OCI-LY1 (cell line): ENCODE measurements at regions not wholly inside any gene's neighbourhood (a gene's known extent, or its start where the extent isn't known, plus 50 kb on each side); places are given as distances from the start of the nearest gene placed in this dataset.
"Not testable (repeated sequence)": the region's sequence is repeated elsewhere in the genome, so short reads cannot be mapped to it uniquely, and the experiment has no call there.

Experiments
- H2AFZ ChIP-seq: fragments of 200-600 bp; sonication (generic), shearing (Covaris generic); 2 replicates; pipeline ENCODE4 v1.6.0; 2014; ENCODE audit warnings: antibody characterized with exemption, mild to moderate bottlenecking, low read length
- H3F3A ChIP-seq: fragments of 200-600 bp; sonication (generic), shearing (Covaris generic); 2 replicates; pipeline ENCODE4 v1.6.0; 2014; ENCODE audit warnings: mild to moderate bottlenecking, antibody characterized with exemption, low read length, moderate library complexity; ENCODE audit not compliant: insufficient read depth
- H3K27ac ChIP-seq: fragments of 200-600 bp; sonication (generic); 2 replicates; pipeline ENCODE4 v1.5.1; 2014; ENCODE audit warnings: low read length, mixed run types, mild to moderate bottlenecking, low read depth; ENCODE audit not compliant: poor library complexity, severe bottlenecking
- H3K27me3 ChIP-seq: fragments of 200-600 bp; sonication (generic); 2 replicates; pipeline ENCODE4 v1.6.0; 2014; ENCODE audit warnings: antibody characterized with exemption, mild to moderate bottlenecking, low read length, moderate library complexity; ENCODE audit not compliant: insufficient read depth
- H3K36me3 ChIP-seq: fragments of 200-600 bp; sonication (generic); 2 replicates; pipeline ENCODE4 v1.6.1; 2014; ENCODE audit warnings: mild to moderate bottlenecking, antibody characterized with exemption, low read length, moderate library complexity, mixed read lengths; ENCODE audit not compliant: insufficient read depth
- H3K4me1 ChIP-seq: fragments of 200-600 bp; sonication (generic); 2 replicates; pipeline ENCODE4 v1.5.1; 2014; ENCODE audit warnings: mild to moderate bottlenecking, low read length, moderate library complexity; ENCODE audit not compliant: insufficient read depth, severe bottlenecking
- H3K4me2 ChIP-seq: fragments of 200-600 bp; sonication (generic), shearing (Covaris generic); 2 replicates; pipeline ENCODE4 v1.6.1; 2014; ENCODE audit warnings: low read length
- H3K4me3 ChIP-seq: fragments of 200-600 bp; sonication (generic); 2 replicates; pipeline ENCODE4 v1.5.1; 2014; ENCODE audit warnings: low read length, low read depth, mild to moderate bottlenecking, mixed read lengths; ENCODE audit not compliant: poor library complexity, severe bottlenecking
- H3K79me2 ChIP-seq: fragments of 200-600 bp; shearing (Covaris generic); 2 replicates; pipeline ENCODE4 v1.6.1; 2016; ENCODE audit warnings: mixed run types, low read length, mixed read lengths; ENCODE audit not compliant: insufficient read depth
- H3K9ac ChIP-seq: fragments of 200-600 bp; sonication (generic), shearing (Covaris generic); 2 replicates; pipeline ENCODE4 v1.6.1; 2014; ENCODE audit warnings: mild to moderate bottlenecking, low read length, mixed read lengths
- H3K9me2 ChIP-seq: fragments of 200-600 bp; sonication (generic), shearing (Covaris generic); 2 replicates; pipeline ENCODE4 v1.6.1; 2014; ENCODE audit warnings: low read depth, mild to moderate bottlenecking, low read length, mixed read lengths
- H3K9me3 ChIP-seq: fragments of 200-600 bp; shearing (Covaris generic); 2 replicates; pipeline ENCODE4 v1.6.1; 2014; ENCODE audit warnings: low read length, mixed read lengths
- H4K20me1 ChIP-seq: fragments of 200-600 bp; sonication (generic), shearing (Covaris generic); 2 replicates; pipeline ENCODE4 v1.6.0; 2016; ENCODE audit warnings: mild to moderate bottlenecking, low read length; ENCODE audit not compliant: insufficient read depth
- CTCF ChIP-seq: fragments of 200-600 bp; sonication (generic), shearing (Covaris generic); IDR thresholded peaks from 2 replicates; pipeline ENCODE4 v1.5.1; 2017; ENCODE audit warnings: mild to moderate bottlenecking, antibody characterized with exemption, low read length, moderate library complexity, mixed read lengths
- EZH2 ChIP-seq: fragments of 200-600 bp; sonication (generic), shearing (Covaris generic); IDR thresholded peaks from 2 replicates; pipeline ENCODE4 v1.8.0; 2017; ENCODE audit warnings: borderline replicate concordance, mixed run types, mild to moderate bottlenecking, antibody characterized with exemption, low read length, moderate library complexity, mixed read lengths

GRCh38 chr18:30792051-30792450, 250.5 kb downstream of the DSC3 start:
- TF ChIP-seq EZH2 (no peak), CTCF (no peak)
- Histone ChIP-seq H3K4me2 (no peak overlapping the region), H3K4me1 (no peaks in the 10 kb centered on the region), H3K9ac (no peak overlapping the region), H4K20me1 (no peaks in the 10 kb centered on the region), H3K9me3 (no peaks in the 10 kb centered on the region), H3F3A (no peaks in the 10 kb centered on the region), H3K4me3 (no peak overlapping the region), H3K79me2 (no peaks in the 10 kb centered on the region), H3K36me3 (no peaks in the 10 kb centered on the region), H2AFZ (no peak overlapping the region), H3K9me2 (no peaks in the 10 kb centered on the region), H3K27ac (no peak overlapping the region), H3K27me3 (no peaks in the 10 kb centered on the region)

- H3K27me3 ChIP-seq, H3K4me3 ChIP-seq, H3F3A ChIP-seq, H4K20me1 ChIP-seq, H3K9me2 ChIP-seq, H3K36me3 ChIP-seq, H2AFZ ChIP-seq, H3K4me2 ChIP-seq, H3K9ac ChIP-seq, H3K79me2 ChIP-seq, H3K4me1 ChIP-seq, H3K9me3 ChIP-seq, H3K27ac ChIP-seq: not testable (repeated sequence)
Observed at GRCh38 chr18:30788411-30788991, 254.0 kb downstream of the DSC3 start.

GRCh38 chr18:30787410-30787809, 255.1 kb downstream of the DSC3 start:
- Histone ChIP-seq H2AFZ (no peak overlapping the region), H3K36me3 (no peaks in the 10 kb centered on the region), H3K79me2 (no peaks in the 10 kb centered on the region), H3K27me3 (no peaks in the 10 kb centered on the region), H3K9ac (no peak overlapping the region), H3K9me3 (no peaks in the 10 kb centered on the region), H3K27ac (no peak overlapping the region), H3K4me2 (no peak overlapping the region), H4K20me1 (no peaks in the 10 kb centered on the region), H3K4me1 (no peaks in the 10 kb centered on the region), H3K9me2 (no peaks in the 10 kb centered on the region), H3F3A (no peaks in the 10 kb centered on the region), H3K4me3 (no peak overlapping the region)
- no peak for TF ChIP-seq CTCF
- TF ChIP-seq EZH2, result no peak

GRCh38 chr18:30781601-30782000, 260.9 kb downstream of the DSC3 start:
- no peaks in the 10 kb centered on the region for H3K36me3 ChIP-seq
- H3K9me2 ChIP-seq, result no peaks in the 10 kb centered on the region
- H3K4me2 ChIP-seq, result no peak overlapping the region
- H3K4me1 ChIP-seq, result no peaks in the 10 kb centered on the region
- no peak overlapping the region for H2AFZ ChIP-seq
- no peak overlapping the region for H3K4me3 ChIP-seq
- no peak for TF ChIP-seq EZH2
- no peak for TF ChIP-seq CTCF
- H3K9ac ChIP-seq, result no peak overlapping the region
- H3K79me2 ChIP-seq, result no peaks in the 10 kb centered on the region
- H3K9me3 ChIP-seq, result no peaks in the 10 kb centered on the region
- no peaks in the 10 kb centered on the region for H3F3A ChIP-seq
- H3K27ac ChIP-seq, result no peak overlapping the region
- H4K20me1 ChIP-seq, result no peaks in the 10 kb centered on the region
- no peaks in the 10 kb centered on the region for H3K27me3 ChIP-seq
